HepG2 (cell line): ENCODE measurements at regions not wholly inside any gene's neighbourhood (a gene's known extent, or its start where the extent isn't known, plus 50 kb on each side); places are given as distances from the start of the nearest gene placed in this dataset.

Experiments used
- ATAC-seq: fragments of 200-7000 bp; cut with Tn5 transposase; 3 replicates; pipeline ENCODE4 v1.9.1; 2020; ENCODE audit warnings: mild to moderate bottlenecking, moderate library complexity
- BruUV-seq: library from RNA; stranded (reverse); fragments of 400-500 nt; replicated peaks from 2 replicates; lab custom pipeline; 2021; lab: Mats Ljungman, UMichigan
- CTCF ChIA-PET: fragments of 300-600 bp; formaldehyde crosslinking; extraction: SDS; loops from one replicate; lab custom pipeline; 2021; ENCODE audit warnings: low total read pairs, inconsistent platforms, low intra/inter-chr PET ratio; lab: Yijun Ruan, JAX
- POLR2A ChIA-PET: fragments of 350-600 bp; sonication (Branson Sonifier 250); formaldehyde crosslinking; loops from one replicate; lab custom pipeline; 2020; ENCODE audit warnings: antibody characterized with exemption, inconsistent platforms; lab: Yijun Ruan, JAX
- DNase-seq: peaks from one replicate; pipeline ENCODE4 v3.0.0-alpha.2; 2015; ENCODE audit warnings: low spot score
- FAIRE-seq: peaks from 3 replicates; lab custom pipeline; 2011; peaks lifted over from hg19 to GRCh38; lab: Jason Lieb, UNC
- H2AFZ ChIP-seq: one replicate; pipeline ENCODE4 v1.6.1; 2011; ENCODE audit warnings: low read length, inconsistent platforms
- H3K27ac ChIP-seq: fragments of 300-600 bp; 3 replicates; pipeline ENCODE4 v1.8.0; 2011; ENCODE audit warnings: mixed run types, mild to moderate bottlenecking, mixed read lengths, low read length, inconsistent platforms; ENCODE audit not compliant: insufficient read depth; ENCODE audit errors: extremely low read length
- H3K27me3 ChIP-seq, 2 experiments: fragments of 200-600 bp in 1 of 2; 2 replicates in 1 of 2; 3 replicates in 1 of 2; pipeline versions ENCODE4 v1.6.0 to v1.8.0; 2011; ENCODE audit warnings: low read length in 2 of 2, mild to moderate bottlenecking in 2 of 2, moderate library complexity in 2 of 2, inconsistent platforms in 1 of 2; ENCODE audit not compliant: insufficient read depth in 2 of 2, control insufficient read depth in 1 of 2
- H3K36me3 ChIP-seq, 2 experiments: fragments of 200-600 bp in 1 of 2; replicated peaks in 1 of 2; 2 replicates in 1 of 2; 3 replicates in 1 of 2; pipeline versions ENCODE4 v1.5.1 to v1.8.0; 2011; ENCODE audit warnings: low read length in 2 of 2, inconsistent platforms in 1 of 2; ENCODE audit not compliant: insufficient read depth in 2 of 2, control insufficient read depth in 1 of 2
- H3K4me1 ChIP-seq: 2 replicates; pipeline ENCODE4 v1.5.1; 2012; ENCODE audit warnings: low read length, inconsistent platforms; ENCODE audit not compliant: insufficient read depth
- H3K4me2 ChIP-seq: 2 replicates; pipeline ENCODE4 v1.6.0; 2011; ENCODE audit warnings: low read depth, low read length, inconsistent platforms
- H3K4me3 ChIP-seq, 3 experiments: fragments of 200-600 bp in 1 of 3; sonication (generic), shearing (Covaris generic) in 1 of 3; replicated peaks in 1 of 3; 2 replicates each; pipeline ENCODE4 v1.5.1; 2011 to 2016; ENCODE audit warnings: low read length in 3 of 3, inconsistent platforms in 2 of 3, low read depth in 2 of 3, mild to moderate bottlenecking in 2 of 3, control low read depth in 1 of 3, mixed read lengths in 1 of 3; ENCODE audit not compliant: insufficient read depth in 1 of 3
- H3K79me2 ChIP-seq: one replicate; pipeline ENCODE4 v1.6.1; 2011; ENCODE audit warnings: low read length, inconsistent platforms; ENCODE audit not compliant: insufficient read depth
- H3K9ac ChIP-seq: 2 replicates; pipeline ENCODE4 v1.6.0; 2011; ENCODE audit warnings: mild to moderate bottlenecking, low read depth, low read length, inconsistent platforms; ENCODE audit not compliant: insufficient read depth
- H3K9me3 ChIP-seq: 2 replicates; pipeline ENCODE4 v1.5.1; 2012; ENCODE audit warnings: mild to moderate bottlenecking, low read length
- H4K20me1 ChIP-seq: 2 replicates; pipeline ENCODE4 v1.6.0; 2011; ENCODE audit warnings: inconsistent platforms, mild to moderate bottlenecking, low read length, moderate library complexity; ENCODE audit not compliant: insufficient read depth
- CTCF ChIP-seq: sonication (generic); formaldehyde crosslinking; IDR thresholded peaks from 2 replicates; pipeline ENCODE4 v1.5.0; 2020; ENCODE audit warnings: mild to moderate bottlenecking, missing genetic modification reagents, moderate library complexity
- HDAC2 ChIP-seq: sonication (generic); formaldehyde crosslinking; IDR thresholded peaks from 2 replicates; pipeline ENCODE4 v1.4.0; 2020; ENCODE audit warnings: missing genetic modification reagents
- HNF4G ChIP-seq, 2 experiments: sonication (generic) in 1 of 2; formaldehyde crosslinking in 1 of 2; IDR thresholded peaks; 2 replicates each; pipeline versions ENCODE4 v1.4.0 to v1.6.1; 2011 to 2020; ENCODE audit warnings: borderline replicate concordance in 2 of 2, low read depth in 2 of 2, mild to moderate bottlenecking in 2 of 2, low read length in 1 of 2, missing genetic modification reagents in 1 of 2, moderate library complexity in 1 of 2
- KAT2B ChIP-seq: fragments of 150-350 bp; IDR thresholded peaks from 2 replicates; pipeline ENCODE4 v1.6.1; 2014; ENCODE audit warnings: low read depth, low read length, borderline replicate concordance
- RFX3 ChIP-seq: IDR thresholded peaks from 2 replicates; pipeline ENCODE4 v1.6.1; 2016; ENCODE audit warnings: missing biosample characterization, missing genetic modification reagents
- SMARCE1 ChIP-seq: fragments of 450-650 bp; IDR thresholded peaks from 2 replicates; pipeline ENCODE4 v1.6.1; 2017; ENCODE audit warnings: borderline replicate concordance
- STAG1 ChIP-seq: sonication (generic); formaldehyde crosslinking; IDR thresholded peaks from 2 replicates; pipeline ENCODE4 v1.4.0; 2020; ENCODE audit warnings: missing genetic modification reagents
- TP53 ChIP-seq: sonication (generic); formaldehyde crosslinking; conservative IDR thresholded peaks from 2 replicates; pipeline ENCODE4 v1.4.0; 2020; ENCODE audit warnings: missing genetic modification reagents
- ZNF367 ChIP-seq: sonication (generic); formaldehyde crosslinking; IDR thresholded peaks from 2 replicates; pipeline ENCODE4 v1.4.0; 2020; ENCODE audit warnings: missing genetic modification reagents, borderline replicate concordance
- ZNF564 ChIP-seq: sonication (generic); formaldehyde crosslinking; IDR thresholded peaks from 2 replicates; pipeline ENCODE4 v1.8.1; 2023; ENCODE audit warnings: mild to moderate bottlenecking, missing genetic modification reagents
- ZNF644 ChIP-seq: IDR thresholded peaks from 2 replicates; pipeline ENCODE4 v1.6.1; 2016; ENCODE audit warnings: low read depth
- ZNF766 ChIP-seq: sonication (generic); formaldehyde crosslinking; IDR thresholded peaks from 2 replicates; pipeline ENCODE4 v1.5.0; 2020; ENCODE audit warnings: missing genetic modification reagents, borderline replicate concordance
- ZSCAN20 ChIP-seq: sonication (generic); formaldehyde crosslinking; IDR thresholded peaks from 2 replicates; pipeline ENCODE4 v1.4.0; 2020; ENCODE audit warnings: missing genetic modification reagents, mild to moderate bottlenecking, borderline replicate concordance
- WGBS: methylation state at CpG from one replicate; pipeline ENCODE4 v1.1.6; 2017; ENCODE audit warnings: low lambda C conversion rate; 5-methylcytosine and 5-hydroxymethylcytosine counted together
- in situ Hi-C: cut with HindIII; loops from 2 replicates; pipeline ENCODE4 v1.10.0; 2017; ENCODE audit warnings: low pct_unique_long_range_greater_than_20kb; ENCODE audit not compliant: extremely low pct_ligation_motif_present
- intact Hi-C: fragments of 100-400 bp; cut with micrococcal nuclease; formaldehyde crosslinking; loops from one replicate; pipeline ENCODE4 v1.10.0; 2022; ENCODE audit not compliant: unreplicated experiment
- TF ChIP-seq, protein P1 (sequence below): fragments of 450-650 bp; IDR thresholded peaks from 2 replicates; pipeline ENCODE4 v1.6.1; 2016
- TF ChIP-seq, protein P2 (sequence below): sonication (generic); formaldehyde crosslinking; IDR thresholded peaks from 2 replicates; pipeline ENCODE4 v1.5.1; 2020; ENCODE audit warnings: missing genetic modification reagents, mild to moderate bottlenecking, borderline replicate concordance
- TF ChIP-seq, protein P3 (sequence below): IDR thresholded peaks from 2 replicates; pipeline ENCODE4 v1.6.1; 2016; ENCODE audit warnings: low read depth

GRCh38 chr5:110040178-110040577 is 350.5 kb downstream of the MAN2A1 start:
- no peak for FAIRE-seq
- Histone ChIP-seq H3K79me2 (no peaks in the 10 kb centered on the region), H3K36me3 (no peaks in the 10 kb centered on the region), H3K27ac (no peak overlapping the region), H4K20me1 (no peaks in the 10 kb centered on the region), H3K27me3 (no peaks in the 10 kb centered on the region), H3K9me3 (peaks cover 8% of the 10 kb centered on the region), H3K4me3 (no peak overlapping the region), H3K4me1 (no peaks in the 10 kb centered on the region), H3K9ac (no peak overlapping the region), H2AFZ (no peak overlapping the region), H3K4me2 (no peak overlapping the region)
- BruUV-seq, result no TSS peak
- 47% methylated on average over 2 of the region's 2 CpGs for WGBS
- ChIA-PET CTCF (no interaction called here), POLR2A (interaction anchor here (0.7 to 1.1 kb wide), 2 partner anchors 100 to 352 kb away, joined by 3 read pairs; no protein-coding TSS in a partner anchor)
- peak; percentile 18 for DNase-seq
- intact Hi-C loops (loop anchor here (5.0 to 10.0 kb wide), 3 partner anchors 67 to 375 kb away; no protein-coding TSS in a partner anchor), in situ Hi-C loops (no loop called here)
- peak; percentile 52; the same call in 2 of the 3 replicates for ATAC-seq
- TF ChIP-seq TP53 (CRISPR knock-in tag) (no peak), STAG1 (CRISPR knock-in tag) (peak; percentile 63), CTCF (CRISPR knock-in tag) (peak; percentile 40), ZSCAN20 (no peak), SMARCE1 (no peak), RFX3 (CRISPR knock-in tag) (no peak), HNF4G (IDR thresholded peaks at IDR 0.05; ENCODE audit: borderline replicate concordance, low read depth, low read length) (no peak), HNF4G (CRISPR knock-in tag; IDR thresholded peaks at IDR 0.05; ENCODE audit: borderline replicate concordance, low read depth) (no peak), KAT2B (no peak), ZNF766 (CRISPR knock-in tag) (no peak), HDAC2 (CRISPR knock-in tag) (no peak), ZNF564 (no peak), ZNF644 (0 out of 2 replicates have a peak, but pooled peaks have one; percentile 20), ZNF367 (CRISPR knock-in tag) (no peak)
- TF ChIP-seq, protein P1, sequence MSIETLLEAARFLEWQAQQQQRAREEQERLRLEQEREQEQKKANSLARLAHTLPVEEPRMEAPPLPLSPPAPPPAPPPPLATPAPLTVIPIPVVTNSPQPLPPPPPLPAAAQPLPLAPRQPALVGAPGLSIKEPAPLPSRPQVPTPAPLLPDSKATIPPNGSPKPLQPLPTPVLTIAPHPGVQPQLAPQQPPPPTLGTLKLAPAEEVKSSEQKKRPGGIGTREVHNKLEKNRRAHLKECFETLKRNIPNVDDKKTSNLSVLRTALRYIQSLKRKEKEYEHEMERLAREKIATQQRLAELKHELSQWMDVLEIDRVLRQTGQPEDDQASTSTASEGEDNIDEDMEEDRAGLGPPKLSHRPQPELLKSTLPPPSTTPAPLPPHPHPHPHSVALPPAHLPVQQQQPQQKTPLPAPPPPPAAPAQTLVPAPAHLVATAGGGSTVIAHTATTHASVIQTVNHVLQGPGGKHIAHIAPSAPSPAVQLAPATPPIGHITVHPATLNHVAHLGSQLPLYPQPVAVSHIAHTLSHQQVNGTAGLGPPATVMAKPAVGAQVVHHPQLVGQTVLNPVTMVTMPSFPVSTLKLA, result peak; percentile 63
- TF ChIP-seq, protein P2, sequence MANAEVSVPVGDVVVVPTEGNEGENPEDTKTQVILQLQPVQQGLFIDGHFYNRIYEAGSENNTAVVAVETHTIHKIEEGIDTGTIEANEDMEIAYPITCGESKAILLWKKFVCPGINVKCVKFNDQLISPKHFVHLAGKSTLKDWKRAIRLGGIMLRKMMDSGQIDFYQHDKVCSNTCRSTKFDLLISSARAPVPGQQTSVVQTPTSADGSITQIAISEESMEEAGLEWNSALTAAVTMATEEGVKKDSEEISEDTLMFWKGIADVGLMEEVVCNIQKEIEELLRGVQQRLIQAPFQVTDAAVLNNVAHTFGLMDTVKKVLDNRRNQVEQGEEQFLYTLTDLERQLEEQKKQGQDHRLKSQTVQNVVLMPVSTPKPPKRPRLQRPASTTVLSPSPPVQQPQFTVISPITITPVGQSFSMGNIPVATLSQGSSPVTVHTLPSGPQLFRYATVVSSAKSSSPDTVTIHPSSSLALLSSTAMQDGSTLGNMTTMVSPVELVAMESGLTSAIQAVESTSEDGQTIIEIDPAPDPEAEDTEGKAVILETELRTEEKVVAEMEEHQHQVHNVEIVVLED (CRISPR knock-in tag), result no peak
- TF ChIP-seq, protein P3, sequence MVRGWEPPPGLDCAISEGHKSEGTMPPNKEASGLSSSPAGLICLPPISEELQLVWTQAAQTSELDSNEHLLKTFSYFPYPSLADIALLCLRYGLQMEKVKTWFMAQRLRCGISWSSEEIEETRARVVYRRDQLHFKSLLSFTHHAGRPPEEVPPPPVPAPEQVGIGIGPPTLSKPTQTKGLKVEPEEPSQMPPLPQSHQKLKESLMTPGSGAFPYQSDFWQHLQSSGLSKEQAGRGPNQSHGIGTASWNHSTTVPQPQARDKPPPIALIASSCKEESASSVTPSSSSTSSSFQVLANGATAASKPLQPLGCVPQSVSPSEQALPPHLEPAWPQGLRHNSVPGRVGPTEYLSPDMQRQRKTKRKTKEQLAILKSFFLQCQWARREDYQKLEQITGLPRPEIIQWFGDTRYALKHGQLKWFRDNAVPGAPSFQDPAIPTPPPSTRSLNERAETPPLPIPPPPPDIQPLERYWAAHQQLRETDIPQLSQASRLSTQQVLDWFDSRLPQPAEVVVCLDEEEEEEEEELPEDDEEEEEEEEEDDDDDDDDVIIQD (CRISPR knock-in tag), result no peak
